ENCODE measurements at regions not wholly inside any gene's neighbourhood (a gene's known extent, or its start where the extent isn't known, plus 50 kb on each side); places are given as distances from the start of the nearest gene placed in this dataset.

- Mint-ChIP-seq H3K4me3 (no peak overlapping the region), H3K36me3 (no peaks in the 10 kb centered on the region), H3K27me3 (no peaks in the 10 kb centered on the region), H3K27ac (no peak overlapping the region), H3K4me1 (no peaks in the 10 kb centered on the region), H3K9me3 (no peaks in the 10 kb centered on the region)
- no peak for DNase-seq
These were observed 381.9 kb upstream of the EPHA7 start for GRCh38 chr6:93801101-93801847.

GRCh38 chr6:93799226-93799625 lies 379.9 kb upstream of the EPHA7 start:
- H3K27ac Mint-ChIP-seq: no peak overlapping the region
- H3K36me3 Mint-ChIP-seq: no peaks in the 10 kb centered on the region
- H3K4me3 Mint-ChIP-seq: no peak overlapping the region
- no peaks in the 10 kb centered on the region for H3K9me3 Mint-ChIP-seq
- H3K27me3 Mint-ChIP-seq: no peaks in the 10 kb centered on the region
- DNase-seq: no peak
- H3K4me1 Mint-ChIP-seq: no peaks in the 10 kb centered on the region

GRCh38 chr6:93794166-93794565 lies 374.8 kb upstream of the EPHA7 start:
- H3K27me3 Mint-ChIP-seq: no peaks in the 10 kb centered on the region
- H3K4me1 Mint-ChIP-seq: no peaks in the 10 kb centered on the region
- H3K27ac Mint-ChIP-seq: no peak overlapping the region
- H3K9me3 Mint-ChIP-seq: no peaks in the 10 kb centered on the region
- no peaks in the 10 kb centered on the region for H3K36me3 Mint-ChIP-seq
- no peak for DNase-seq
- H3K4me3 Mint-ChIP-seq: no peak overlapping the region

- H3K4me1 Mint-ChIP-seq: no peaks in the 10 kb centered on the region
- H3K4me3 Mint-ChIP-seq: no peak overlapping the region
- no peaks in the 10 kb centered on the region for H3K9me3 Mint-ChIP-seq
- H3K36me3 Mint-ChIP-seq: no peaks in the 10 kb centered on the region
- no peaks in the 10 kb centered on the region for H3K27me3 Mint-ChIP-seq
- no peak for DNase-seq
- no peak overlapping the region for H3K27ac Mint-ChIP-seq
These were observed 373.4 kb upstream of the EPHA7 start for GRCh38 chr6:93792746-93793145.

- no peaks in the 10 kb centered on the region for H3K9me3 Mint-ChIP-seq
- H3K4me1 Mint-ChIP-seq: no peaks in the 10 kb centered on the region
- H3K4me3 Mint-ChIP-seq: no peak overlapping the region
- no peak for DNase-seq
- no peak overlapping the region for H3K27ac Mint-ChIP-seq
- no peaks in the 10 kb centered on the region for H3K27me3 Mint-ChIP-seq
- H3K36me3 Mint-ChIP-seq: no peaks in the 10 kb centered on the region
These were observed 371.6 kb upstream of the EPHA7 start for GRCh38 chr6:93790981-93791380.

GRCh38 chr6:93789532-93789931 lies 370.2 kb upstream of the EPHA7 start:
- peaks cover 3% of the 10 kb centered on the region for H3K9me3 Mint-ChIP-seq
- no peak overlapping the region for H3K27ac Mint-ChIP-seq
- H3K36me3 Mint-ChIP-seq: no peaks in the 10 kb centered on the region
- no peak overlapping the region for H3K4me3 Mint-ChIP-seq
- H3K4me1 Mint-ChIP-seq: no peaks in the 10 kb centered on the region
- no peak for DNase-seq
- no peaks in the 10 kb centered on the region for H3K27me3 Mint-ChIP-seq

GRCh38 chr6:93787841-93788240 lies 368.5 kb upstream of the EPHA7 start:
- H3K4me1 Mint-ChIP-seq: no peaks in the 10 kb centered on the region
- no peak overlapping the region for H3K4me3 Mint-ChIP-seq
- H3K36me3 Mint-ChIP-seq: no peaks in the 10 kb centered on the region
- H3K27me3 Mint-ChIP-seq: no peaks in the 10 kb centered on the region
- no peak overlapping the region for H3K27ac Mint-ChIP-seq
- peaks cover 3% of the 10 kb centered on the region for H3K9me3 Mint-ChIP-seq
- DNase-seq: no peak

- H3K27ac Mint-ChIP-seq: no peak overlapping the region
- H3K27me3 Mint-ChIP-seq: no peaks in the 10 kb centered on the region
- H3K36me3 Mint-ChIP-seq: no peaks in the 10 kb centered on the region
- no peak overlapping the region for H3K4me3 Mint-ChIP-seq
- peaks cover 3% of the 10 kb centered on the region for H3K9me3 Mint-ChIP-seq
- DNase-seq: no peak
- no peaks in the 10 kb centered on the region for H3K4me1 Mint-ChIP-seq
These were observed 367.3 kb upstream of the EPHA7 start for GRCh38 chr6:93786474-93787330.

- no peaks in the 10 kb centered on the region for H3K36me3 Mint-ChIP-seq
These were observed 366.3 kb upstream of the EPHA7 start for GRCh38 chr6:93785694-93786030.

GRCh38 chr6:93784794-93785693 lies 365.7 kb upstream of the EPHA7 start:
- Mint-ChIP-seq H3K9me3 (peaks cover 3% of the 10 kb centered on the region), H3K4me1 (no peaks in the 10 kb centered on the region), H3K27me3 (no peaks in the 10 kb centered on the region), H3K27ac (no peak overlapping the region), H3K4me3 (no peak overlapping the region), H3K36me3 (no peaks in the 10 kb centered on the region)
- DNase-seq: no peak

More at GRCh38 chr6:93785694-93786030, 366.3 kb upstream of the EPHA7 start:
- Mint-ChIP-seq H3K4me3 (no peak overlapping the region), H3K27ac (no peak overlapping the region), H3K4me1 (no peaks in the 10 kb centered on the region), H3K9me3 (peaks cover 3% of the 10 kb centered on the region), H3K27me3 (no peaks in the 10 kb centered on the region)
- no peak for DNase-seq

- Mint-ChIP-seq H3K4me3 (no peak overlapping the region), H3K9me3 (no peaks in the 10 kb centered on the region), H3K27ac (no peak overlapping the region), H3K36me3 (no peaks in the 10 kb centered on the region), H3K4me1 (no peaks in the 10 kb centered on the region), H3K27me3 (no peaks in the 10 kb centered on the region)
- DNase-seq: no peak
These were observed 359.9 kb upstream of the EPHA7 start for GRCh38 chr6:93779086-93779841.

- H3K4me1 Mint-ChIP-seq: no peaks in the 10 kb centered on the region
- DNase-seq: no peak
- no peaks in the 10 kb centered on the region for H3K27me3 Mint-ChIP-seq
- H3K4me3 Mint-ChIP-seq: no peak overlapping the region
- H3K9me3 Mint-ChIP-seq: peaks cover 1% of the 10 kb centered on the region
- H3K36me3 Mint-ChIP-seq: no peaks in the 10 kb centered on the region
- no peak overlapping the region for H3K27ac Mint-ChIP-seq
These were observed 339.8 kb upstream of the EPHA7 start for GRCh38 chr6:93759190-93759589.

GRCh38 chr6:93751969-93752368 lies 332.6 kb upstream of the EPHA7 start:
- H3K9me3 Mint-ChIP-seq: peaks cover 1% of the 10 kb centered on the region
- no peaks in the 10 kb centered on the region for H3K27me3 Mint-ChIP-seq
- H3K4me3 Mint-ChIP-seq: no peak overlapping the region
- H3K36me3 Mint-ChIP-seq: no peaks in the 10 kb centered on the region
- DNase-seq: no peak
- H3K4me1 Mint-ChIP-seq: no peaks in the 10 kb centered on the region
- no peak overlapping the region for H3K27ac Mint-ChIP-seq

GRCh38 chr6:93749930-93750329 lies 330.6 kb upstream of the EPHA7 start:
- Mint-ChIP-seq H3K4me1 (no peaks in the 10 kb centered on the region), H3K27me3 (no peaks in the 10 kb centered on the region), H3K9me3 (peaks cover 1% of the 10 kb centered on the region), H3K27ac (no peak overlapping the region), H3K36me3 (no peaks in the 10 kb centered on the region), H3K4me3 (no peak overlapping the region)
- DNase-seq: no peak

Data from activated naive CD8-positive, alpha-beta T cell treated with anti-CD3 and anti-CD28 coated beads for 36 hours (primary cell).